Right lobe of liver (tissue), 4 donors: ENCODE measurements at regions not wholly inside any gene's neighbourhood (a gene's known extent, or its start where the extent isn't known, plus 50 kb on each side); places are given as distances from the start of the nearest gene placed in this dataset.

ENCODE experiments used
- CTCF ChIP-seq, 4 donors: fragments of 200-600 bp in 3 of 4; fragments of 450-650 bp in 1 of 4; IDR thresholded peaks; one replicate each; pipeline versions ENCODE4 v1.5.1 to v1.8.0; 2016 to 2022; ENCODE audit warnings: antibody characterized with exemption in 4 of 4, mild to moderate bottlenecking in 2 of 4
- POLR2A ChIP-seq: fragments of 450-650 bp; IDR thresholded peaks from one replicate; pipeline ENCODE4 v1.6.1; 2017; ENCODE audit warnings: antibody characterized with exemption, mild to moderate bottlenecking
- donor health status: DM: no; HTN: no; CAD: no.
- donor health status: DM: no; HTN: no; CAD: no.
- donor health status: DM: no; HTN: yes; CAD: no.

- no peak for TF ChIP-seq CTCF (IDR thresholded peaks at IDR 0.05)
- no peak for TF ChIP-seq POLR2A
Measured at GRCh38 chr11:103807806-103808205, 228.6 kb upstream of the DDI1 start.
